Retinal pigment epithelial cell (primary cell): ENCODE measurements at regions not wholly inside any gene's neighbourhood (a gene's known extent, or its start where the extent isn't known, plus 50 kb on each side); places are given as distances from the start of the nearest gene placed in this dataset.

ENCODE experiments used
- DNase-seq: peaks from one replicate; pipeline ENCODE4 v3.0.0-alpha.2; 2010; ENCODE audit warnings: low read depth
- H3K4me3 ChIP-seq: 2 replicates; pipeline ENCODE4 v1.5.1; 2011; ENCODE audit warnings: mild to moderate bottlenecking, low read length, control low read depth, moderate library complexity
- CTCF ChIP-seq: conservative IDR thresholded peaks from 2 replicates; pipeline ENCODE4 v1.5.1; 2011; ENCODE audit warnings: low read depth, low read length, control low read depth, inconsistent platforms

- H3K4me3 ChIP-seq = no peak overlapping the region
- no peak for DNase-seq
- no peak for TF ChIP-seq CTCF
Measured at GRCh38 chr6:14260839-14261238, 143.3 kb downstream of the CD83 start.

- H3K4me3 ChIP-seq = no peak overlapping the region
- DNase-seq = no peak
- no peak for TF ChIP-seq CTCF
Measured at GRCh38 chr6:14263881-14264424, 146.4 kb downstream of the CD83 start.

- H3K4me3 ChIP-seq = no peak overlapping the region
- TF ChIP-seq CTCF = peak; percentile 14
- no peak for DNase-seq
Measured at GRCh38 chr6:14265049-14266021, 147.8 kb downstream of the CD83 start.

- H3K4me3 ChIP-seq = no peak overlapping the region
- no peak for TF ChIP-seq CTCF
- no peak for DNase-seq
Measured at GRCh38 chr6:14266266-14266665, 148.7 kb downstream of the CD83 start.

GRCh38 chr6:14267885-14268660 lies 150.5 kb downstream of the CD83 start:
- TF ChIP-seq CTCF = no peak
- no peak for DNase-seq
- H3K4me3 ChIP-seq = no peak overlapping the region

- no peak for TF ChIP-seq CTCF
- no peak for DNase-seq
- no peak overlapping the region for H3K4me3 ChIP-seq
Measured at GRCh38 chr6:14269436-14269835, 151.9 kb downstream of the CD83 start.
